ENCODE measurements at regions not wholly inside any gene's neighbourhood (a gene's known extent, or its start where the extent isn't known, plus 50 kb on each side); places are given as distances from the start of the nearest gene placed in this dataset.
"Not testable (repeated sequence)": the region's sequence is repeated elsewhere in the genome, so short reads cannot be mapped to it uniquely, and the experiment has no call there.

- DNase-seq (ENCODE audit: low read depth): no peak
These were observed 62.0 kb downstream of the SKIDA1 start for GRCh38 chr10:21463436-21463835.

- DNase-seq (ENCODE audit: low read depth): no peak
These were observed 67.2 kb downstream of the SKIDA1 start for GRCh38 chr10:21458126-21458871.

GRCh38 chr10:21456160-21456559 is 69.3 kb downstream of the SKIDA1 start:
- no peak for DNase-seq (ENCODE audit: low read depth)

GRCh38 chr10:21452203-21452602 is 73.3 kb downstream of the SKIDA1 start:
- DNase-seq (ENCODE audit: low read depth): no peak

- DNase-seq (ENCODE audit: low read depth): no peak
These were observed 76.1 kb downstream of the SKIDA1 start for GRCh38 chr10:21449288-21449966.

- no peak for DNase-seq (ENCODE audit: low read depth)
These were observed 80.3 kb downstream of the SKIDA1 start for GRCh38 chr10:21445163-21445562.

GRCh38 chr10:21441625-21442024 is 83.9 kb downstream of the SKIDA1 start:
- no peak for DNase-seq (ENCODE audit: low read depth)

GRCh38 chr10:21438914-21439313 is 86.6 kb downstream of the SKIDA1 start:
- DNase-seq (ENCODE audit: low read depth): not testable (repeated sequence)

GRCh38 chr10:21437770-21438382 is 87.6 kb downstream of the SKIDA1 start:
- DNase-seq (ENCODE audit: low read depth): no peak

GRCh38 chr10:21432266-21432665 is 93.2 kb downstream of the SKIDA1 start:
- DNase-seq (ENCODE audit: low read depth): no peak

- no peak for DNase-seq (ENCODE audit: low read depth)
These were observed 93.7 kb downstream of the SKIDA1 start for GRCh38 chr10:21431799-21432198.

GRCh38 chr10:21427804-21428481 is 97.5 kb downstream of the SKIDA1 start:
- no peak for DNase-seq (ENCODE audit: low read depth)

GRCh38 chr10:21424459-21424861 is 101.0 kb downstream of the SKIDA1 start:
- DNase-seq (ENCODE audit: low read depth): no peak

- no peak for DNase-seq (ENCODE audit: low read depth)
These were observed 101.6 kb downstream of the SKIDA1 start for GRCh38 chr10:21423850-21424249.

GRCh38 chr10:21423338-21423737 is 102.1 kb downstream of the SKIDA1 start:
- no peak for DNase-seq (ENCODE audit: low read depth)

- DNase-seq (ENCODE audit: low read depth): no peak
These were observed 103.7 kb downstream of the SKIDA1 start for GRCh38 chr10:21421794-21422193.

- no peak for DNase-seq (ENCODE audit: low read depth)
These were observed 104.5 kb downstream of the SKIDA1 start for GRCh38 chr10:21421016-21421415.

GRCh38 chr10:21418981-21419576 is 106.4 kb downstream of the SKIDA1 start:
- not testable (repeated sequence) for DNase-seq (ENCODE audit: low read depth)

GRCh38 chr10:21417172-21417712 is 108.2 kb downstream of the SKIDA1 start:
- no peak for DNase-seq (ENCODE audit: low read depth)

GRCh38 chr10:21413680-21414079 is 111.8 kb downstream of the SKIDA1 start:
- DNase-seq (ENCODE audit: low read depth): no peak

- no peak for DNase-seq (ENCODE audit: low read depth)
These were observed 112.2 kb downstream of the SKIDA1 start for GRCh38 chr10:21413268-21413667.
